ENCODE measurements at regions not wholly inside any gene's neighbourhood (a gene's known extent, or its start where the extent isn't known, plus 50 kb on each side); places are given as distances from the start of the nearest gene placed in this dataset.

DNA sequence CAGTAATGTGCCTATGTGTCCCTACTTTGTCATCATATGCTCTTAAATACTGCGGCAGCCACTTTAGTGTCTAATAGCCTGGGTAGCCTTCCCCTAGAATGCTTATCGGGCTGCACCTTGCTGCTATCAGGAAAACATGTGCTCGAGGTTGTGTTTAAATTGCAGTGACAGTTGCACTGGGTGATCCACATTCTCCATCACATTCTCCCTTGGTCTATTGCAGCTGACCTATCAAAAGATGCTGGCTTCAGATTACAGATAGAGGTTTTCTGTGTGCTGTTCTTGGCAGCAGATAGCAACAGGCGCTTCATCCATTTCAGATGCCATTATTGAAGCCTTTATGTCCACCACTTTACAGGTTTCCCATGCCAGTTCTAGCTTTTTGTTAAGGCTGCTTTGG, 130.1 kb upstream of the MDFIC start:
- no peak for DNase-seq
- ATAC-seq (ENCODE audit: insufficient read depth, low read depth) = no peak
- Histone ChIP-seq H3K9me3 (ENCODE audit: insufficient read depth, low read length, severe bottlenecking) (no peaks in the 10 kb centered on the region), H3K27me3 (ENCODE audit: insufficient read depth, low read length, poor library complexity) (no peaks in the 10 kb centered on the region), H3K27ac (ENCODE audit: low read length) (no peak overlapping the region), H4K20me1 (ENCODE audit: insufficient read depth, low read length) (no peaks in the 10 kb centered on the region), H3K36me3 (ENCODE audit: insufficient read depth, low read length) (no peaks in the 10 kb centered on the region), H2AFZ (ENCODE audit: low read depth, low read length) (no peak overlapping the region), H3K4me2 (ENCODE audit: insufficient read depth, low read length) (no peak overlapping the region), H3K4me1 (ENCODE audit: insufficient read depth, low read length) (no peaks in the 10 kb centered on the region), H3K9ac (ENCODE audit: low read depth, low read length) (no peak overlapping the region), H3K4me3 (ENCODE audit: low read depth in 1 of 2, low read length in 2 of 2) (no peak overlapping the region), H3K79me2 (ENCODE audit: insufficient read depth, low read length) (no peaks in the 10 kb centered on the region)
- TF ChIP-seq, protein P1, sequence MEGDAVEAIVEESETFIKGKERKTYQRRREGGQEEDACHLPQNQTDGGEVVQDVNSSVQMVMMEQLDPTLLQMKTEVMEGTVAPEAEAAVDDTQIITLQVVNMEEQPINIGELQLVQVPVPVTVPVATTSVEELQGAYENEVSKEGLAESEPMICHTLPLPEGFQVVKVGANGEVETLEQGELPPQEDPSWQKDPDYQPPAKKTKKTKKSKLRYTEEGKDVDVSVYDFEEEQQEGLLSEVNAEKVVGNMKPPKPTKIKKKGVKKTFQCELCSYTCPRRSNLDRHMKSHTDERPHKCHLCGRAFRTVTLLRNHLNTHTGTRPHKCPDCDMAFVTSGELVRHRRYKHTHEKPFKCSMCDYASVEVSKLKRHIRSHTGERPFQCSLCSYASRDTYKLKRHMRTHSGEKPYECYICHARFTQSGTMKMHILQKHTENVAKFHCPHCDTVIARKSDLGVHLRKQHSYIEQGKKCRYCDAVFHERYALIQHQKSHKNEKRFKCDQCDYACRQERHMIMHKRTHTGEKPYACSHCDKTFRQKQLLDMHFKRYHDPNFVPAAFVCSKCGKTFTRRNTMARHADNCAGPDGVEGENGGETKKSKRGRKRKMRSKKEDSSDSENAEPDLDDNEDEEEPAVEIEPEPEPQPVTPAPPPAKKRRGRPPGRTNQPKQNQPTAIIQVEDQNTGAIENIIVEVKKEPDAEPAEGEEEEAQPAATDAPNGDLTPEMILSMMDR (IDR thresholded peaks at IDR 0.05; ENCODE audit: borderline replicate concordance, extremely low read depth, low read length, poor library complexity, severe bottlenecking) = no peak
- no peak for TF ChIP-seq EZH2 (IDR thresholded peaks at IDR 0.05; ENCODE audit: borderline replicate concordance, low read depth, low read length, severe bottlenecking)

DNA sequence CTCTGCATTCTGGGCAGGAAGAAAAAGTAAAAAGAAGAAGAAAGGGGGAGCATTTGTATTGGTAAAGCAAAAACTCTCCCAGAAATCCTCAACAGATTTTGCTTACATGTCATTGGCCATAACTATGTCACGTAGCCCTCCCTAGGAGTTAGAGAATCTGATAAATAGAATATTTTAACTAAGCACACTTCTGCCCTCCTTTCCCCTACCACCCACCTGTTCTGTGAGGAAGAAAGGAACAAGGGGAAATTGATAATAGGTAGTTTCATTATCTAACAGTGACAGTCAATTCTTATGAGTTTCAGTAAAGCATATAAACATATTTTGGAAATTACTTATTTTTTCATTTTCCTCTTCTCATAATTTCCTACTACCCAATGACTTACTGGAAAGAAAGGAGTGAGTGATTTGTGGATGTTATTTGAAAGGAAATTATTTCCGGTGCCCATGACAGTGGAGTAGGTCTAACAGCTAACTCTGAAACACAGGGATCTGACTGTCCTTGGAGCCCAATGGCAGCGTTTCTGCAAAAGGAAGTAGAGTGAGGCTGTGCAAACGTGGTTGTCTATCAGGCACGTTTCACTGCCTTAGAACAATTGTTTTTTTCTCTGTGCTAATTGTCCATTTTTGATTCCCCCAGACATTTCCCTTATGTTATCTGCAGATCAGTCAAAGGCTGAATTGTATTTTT, 128.6 kb upstream of the MDFIC start:
- no peak for DNase-seq
- no peaks in the 10 kb centered on the region for H3K36me3 ChIP-seq (ENCODE audit: insufficient read depth, low read length)
- H3K27ac ChIP-seq (ENCODE audit: low read length) = no peak overlapping the region
- H3K4me3 ChIP-seq (ENCODE audit: low read depth in 1 of 2, low read length in 2 of 2) = no peak overlapping the region
- no peaks in the 10 kb centered on the region for H3K79me2 ChIP-seq (ENCODE audit: insufficient read depth, low read length)
- ATAC-seq (ENCODE audit: insufficient read depth, low read depth) = no peak
- no peak overlapping the region for H3K4me2 ChIP-seq (ENCODE audit: insufficient read depth, low read length)
- no peaks in the 10 kb centered on the region for H3K4me1 ChIP-seq (ENCODE audit: insufficient read depth, low read length)
- no peaks in the 10 kb centered on the region for H4K20me1 ChIP-seq (ENCODE audit: insufficient read depth, low read length)
- H3K9me3 ChIP-seq (ENCODE audit: insufficient read depth, low read length, severe bottlenecking) = no peaks in the 10 kb centered on the region
- no peak overlapping the region for H3K9ac ChIP-seq (ENCODE audit: low read depth, low read length)
- no peak for TF ChIP-seq EZH2 (IDR thresholded peaks at IDR 0.05; ENCODE audit: borderline replicate concordance, low read depth, low read length, severe bottlenecking)
- TF ChIP-seq, protein P1 (IDR thresholded peaks at IDR 0.05; ENCODE audit: borderline replicate concordance, extremely low read depth, low read length, poor library complexity, severe bottlenecking) = no peak
- H2AFZ ChIP-seq (ENCODE audit: low read depth, low read length) = no peak overlapping the region
- H3K27me3 ChIP-seq (ENCODE audit: insufficient read depth, low read length, poor library complexity) = no peaks in the 10 kb centered on the region

DNA sequence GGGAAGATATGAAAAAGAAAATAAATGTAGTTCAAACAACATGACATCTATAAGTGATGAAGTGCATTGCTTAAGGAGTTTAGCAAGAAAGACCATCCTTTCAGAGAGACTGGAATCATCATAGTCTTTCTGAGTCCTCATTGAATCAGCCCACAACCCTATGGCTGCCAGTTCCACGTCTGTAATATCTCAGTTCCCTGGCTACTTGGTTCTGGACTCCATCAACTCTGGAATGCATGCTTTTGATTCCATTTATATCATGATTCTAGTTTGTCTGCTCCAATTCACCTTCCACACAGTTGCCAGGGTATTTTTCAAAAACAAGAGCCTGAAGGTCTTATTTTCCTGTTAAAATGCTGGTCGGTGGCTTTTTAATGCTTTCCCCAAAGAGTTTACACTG, 126.4 kb upstream of the MDFIC start:
- no peak overlapping the region for H3K9ac ChIP-seq (ENCODE audit: low read depth, low read length)
- no peak for ATAC-seq (ENCODE audit: insufficient read depth, low read depth)
- no peak overlapping the region for H3K4me2 ChIP-seq (ENCODE audit: insufficient read depth, low read length)
- no peaks in the 10 kb centered on the region for H3K27me3 ChIP-seq (ENCODE audit: insufficient read depth, low read length, poor library complexity)
- no peaks in the 10 kb centered on the region for H4K20me1 ChIP-seq (ENCODE audit: insufficient read depth, low read length)
- no peak overlapping the region for H2AFZ ChIP-seq (ENCODE audit: low read depth, low read length)
- H3K79me2 ChIP-seq (ENCODE audit: insufficient read depth, low read length) = no peaks in the 10 kb centered on the region
- no peaks in the 10 kb centered on the region for H3K4me1 ChIP-seq (ENCODE audit: insufficient read depth, low read length)
- no peak overlapping the region for H3K27ac ChIP-seq (ENCODE audit: low read length)
- no peak for DNase-seq
- H3K4me3 ChIP-seq (ENCODE audit: low read depth in 1 of 2, low read length in 2 of 2) = no peak overlapping the region
- no peaks in the 10 kb centered on the region for H3K36me3 ChIP-seq (ENCODE audit: insufficient read depth, low read length)
- TF ChIP-seq, protein P1 (IDR thresholded peaks at IDR 0.05; ENCODE audit: borderline replicate concordance, extremely low read depth, low read length, poor library complexity, severe bottlenecking) = no peak
- no peak for TF ChIP-seq EZH2 (IDR thresholded peaks at IDR 0.05; ENCODE audit: borderline replicate concordance, low read depth, low read length, severe bottlenecking)
- no peaks in the 10 kb centered on the region for H3K9me3 ChIP-seq (ENCODE audit: insufficient read depth, low read length, severe bottlenecking)

Data from DND-41 (cell line).